SK-N-SH (cell line): ENCODE measurements at regions not wholly inside any gene's neighbourhood (a gene's known extent, or its start where the extent isn't known, plus 50 kb on each side); places are given as distances from the start of the nearest gene placed in this dataset.

Experiments used
- EP300 ChIP-seq, 2 experiments: IDR thresholded peaks; 2 replicates each; pipeline versions ENCODE4 v1.4.0 to v1.6.1; 2012; ENCODE audit warnings: borderline replicate concordance in 1 of 2, low read depth in 1 of 2, low read length in 1 of 2
- EZH2phosphoT487 ChIP-seq: fragments of 200-600 bp; sonication (generic); IDR thresholded peaks from 2 replicates; pipeline ENCODE4 v1.6.1; 2017; ENCODE audit warnings: low read depth, mixed run types, mild to moderate bottlenecking, antibody characterized with exemption, moderate library complexity, borderline replicate concordance
- GABPA ChIP-seq: IDR thresholded peaks from 2 replicates; pipeline ENCODE4 v1.4.0; 2012; ENCODE audit warnings: low read depth, mild to moderate bottlenecking
- JUND ChIP-seq: IDR thresholded peaks from 2 replicates; pipeline ENCODE4 v1.4.0; 2012
- MXI1 ChIP-seq: IDR thresholded peaks from 2 replicates; pipeline ENCODE4 v1.6.1; 2012; ENCODE audit warnings: mild to moderate bottlenecking, low read depth, low read length, improper control_type of control experiment
- POLR2AphosphoS5 ChIP-seq: IDR thresholded peaks from 2 replicates; pipeline ENCODE4 v1.6.1; 2012; ENCODE audit warnings: low read depth, low read length
- SMC3 ChIP-seq: IDR thresholded peaks from 2 replicates; pipeline ENCODE4 v1.6.1; 2012; ENCODE audit warnings: low read depth, low read length, improper control_type of control experiment
- YY1 ChIP-seq: IDR thresholded peaks from 2 replicates; pipeline ENCODE4 v1.4.0; 2012; ENCODE audit warnings: low read depth, mild to moderate bottlenecking
- TF ChIP-seq, protein P1 (sequence below): fragments of 200-600 bp; sonication (generic); IDR thresholded peaks from 2 replicates; pipeline ENCODE4 v1.6.1; 2017; ENCODE audit warnings: antibody characterized with exemption, mild to moderate bottlenecking, moderate library complexity
- TF ChIP-seq, protein P2 (sequence below): IDR thresholded peaks from 2 replicates; pipeline ENCODE4 v1.4.0; 2012; ENCODE audit warnings: low read depth, borderline replicate concordance
- TF ChIP-seq, protein P3 (sequence below): IDR thresholded peaks from 2 replicates; pipeline ENCODE4 v1.6.1; 2012; ENCODE audit warnings: mild to moderate bottlenecking, low read depth, low read length, moderate library complexity
- TF ChIP-seq, protein P4 (sequence below): fragments of 150-350 bp; IDR thresholded peaks from 2 replicates; pipeline ENCODE4 v1.6.1; 2017; ENCODE audit warnings: antibody characterized with exemption, low read length, low read depth, borderline replicate concordance

DNA sequence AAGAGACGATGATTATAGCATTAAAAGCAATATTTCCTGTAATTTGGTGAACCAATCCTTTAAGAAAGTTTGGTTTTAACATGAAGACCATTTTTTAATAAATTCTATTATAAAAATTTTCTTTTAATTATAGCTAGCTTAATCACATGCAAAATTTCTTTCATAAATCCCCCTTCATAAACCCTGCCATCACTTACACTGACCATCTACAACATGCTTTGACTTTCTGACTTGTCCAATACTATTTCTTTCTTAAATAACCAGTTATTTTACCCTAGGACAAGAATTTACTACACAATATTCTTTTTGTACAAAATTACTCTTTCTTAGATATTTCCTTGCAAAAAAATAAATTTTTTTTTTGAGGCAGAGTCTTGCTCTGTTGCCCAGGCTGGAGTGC, 1334.8 kb downstream of the CDH11 start:
- TF ChIP-seq SMC3 (no peak), POLR2AphosphoS5 (no peak), YY1 (no peak), MXI1 (no peak), EZH2phosphoT487 (no peak), JUND (no peak), EP300 (IDR thresholded peaks at IDR 0.05; ENCODE audit: borderline replicate concordance in 1 of 2, low read depth in 1 of 2, low read length in 1 of 2) (no peak), GABPA (no peak)
- TF ChIP-seq, protein P1, sequence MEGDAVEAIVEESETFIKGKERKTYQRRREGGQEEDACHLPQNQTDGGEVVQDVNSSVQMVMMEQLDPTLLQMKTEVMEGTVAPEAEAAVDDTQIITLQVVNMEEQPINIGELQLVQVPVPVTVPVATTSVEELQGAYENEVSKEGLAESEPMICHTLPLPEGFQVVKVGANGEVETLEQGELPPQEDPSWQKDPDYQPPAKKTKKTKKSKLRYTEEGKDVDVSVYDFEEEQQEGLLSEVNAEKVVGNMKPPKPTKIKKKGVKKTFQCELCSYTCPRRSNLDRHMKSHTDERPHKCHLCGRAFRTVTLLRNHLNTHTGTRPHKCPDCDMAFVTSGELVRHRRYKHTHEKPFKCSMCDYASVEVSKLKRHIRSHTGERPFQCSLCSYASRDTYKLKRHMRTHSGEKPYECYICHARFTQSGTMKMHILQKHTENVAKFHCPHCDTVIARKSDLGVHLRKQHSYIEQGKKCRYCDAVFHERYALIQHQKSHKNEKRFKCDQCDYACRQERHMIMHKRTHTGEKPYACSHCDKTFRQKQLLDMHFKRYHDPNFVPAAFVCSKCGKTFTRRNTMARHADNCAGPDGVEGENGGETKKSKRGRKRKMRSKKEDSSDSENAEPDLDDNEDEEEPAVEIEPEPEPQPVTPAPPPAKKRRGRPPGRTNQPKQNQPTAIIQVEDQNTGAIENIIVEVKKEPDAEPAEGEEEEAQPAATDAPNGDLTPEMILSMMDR = no peak
- TF ChIP-seq, protein P2, sequence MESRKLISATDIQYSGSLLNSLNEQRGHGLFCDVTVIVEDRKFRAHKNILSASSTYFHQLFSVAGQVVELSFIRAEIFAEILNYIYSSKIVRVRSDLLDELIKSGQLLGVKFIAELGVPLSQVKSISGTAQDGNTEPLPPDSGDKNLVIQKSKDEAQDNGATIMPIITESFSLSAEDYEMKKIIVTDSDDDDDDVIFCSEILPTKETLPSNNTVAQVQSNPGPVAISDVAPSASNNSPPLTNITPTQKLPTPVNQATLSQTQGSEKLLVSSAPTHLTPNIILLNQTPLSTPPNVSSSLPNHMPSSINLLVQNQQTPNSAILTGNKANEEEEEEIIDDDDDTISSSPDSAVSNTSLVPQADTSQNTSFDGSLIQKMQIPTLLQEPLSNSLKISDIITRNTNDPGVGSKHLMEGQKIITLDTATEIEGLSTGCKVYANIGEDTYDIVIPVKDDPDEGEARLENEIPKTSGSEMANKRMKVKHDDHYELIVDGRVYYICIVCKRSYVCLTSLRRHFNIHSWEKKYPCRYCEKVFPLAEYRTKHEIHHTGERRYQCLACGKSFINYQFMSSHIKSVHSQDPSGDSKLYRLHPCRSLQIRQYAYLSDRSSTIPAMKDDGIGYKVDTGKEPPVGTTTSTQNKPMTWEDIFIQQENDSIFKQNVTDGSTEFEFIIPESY = no peak
- TF ChIP-seq, protein P3, sequence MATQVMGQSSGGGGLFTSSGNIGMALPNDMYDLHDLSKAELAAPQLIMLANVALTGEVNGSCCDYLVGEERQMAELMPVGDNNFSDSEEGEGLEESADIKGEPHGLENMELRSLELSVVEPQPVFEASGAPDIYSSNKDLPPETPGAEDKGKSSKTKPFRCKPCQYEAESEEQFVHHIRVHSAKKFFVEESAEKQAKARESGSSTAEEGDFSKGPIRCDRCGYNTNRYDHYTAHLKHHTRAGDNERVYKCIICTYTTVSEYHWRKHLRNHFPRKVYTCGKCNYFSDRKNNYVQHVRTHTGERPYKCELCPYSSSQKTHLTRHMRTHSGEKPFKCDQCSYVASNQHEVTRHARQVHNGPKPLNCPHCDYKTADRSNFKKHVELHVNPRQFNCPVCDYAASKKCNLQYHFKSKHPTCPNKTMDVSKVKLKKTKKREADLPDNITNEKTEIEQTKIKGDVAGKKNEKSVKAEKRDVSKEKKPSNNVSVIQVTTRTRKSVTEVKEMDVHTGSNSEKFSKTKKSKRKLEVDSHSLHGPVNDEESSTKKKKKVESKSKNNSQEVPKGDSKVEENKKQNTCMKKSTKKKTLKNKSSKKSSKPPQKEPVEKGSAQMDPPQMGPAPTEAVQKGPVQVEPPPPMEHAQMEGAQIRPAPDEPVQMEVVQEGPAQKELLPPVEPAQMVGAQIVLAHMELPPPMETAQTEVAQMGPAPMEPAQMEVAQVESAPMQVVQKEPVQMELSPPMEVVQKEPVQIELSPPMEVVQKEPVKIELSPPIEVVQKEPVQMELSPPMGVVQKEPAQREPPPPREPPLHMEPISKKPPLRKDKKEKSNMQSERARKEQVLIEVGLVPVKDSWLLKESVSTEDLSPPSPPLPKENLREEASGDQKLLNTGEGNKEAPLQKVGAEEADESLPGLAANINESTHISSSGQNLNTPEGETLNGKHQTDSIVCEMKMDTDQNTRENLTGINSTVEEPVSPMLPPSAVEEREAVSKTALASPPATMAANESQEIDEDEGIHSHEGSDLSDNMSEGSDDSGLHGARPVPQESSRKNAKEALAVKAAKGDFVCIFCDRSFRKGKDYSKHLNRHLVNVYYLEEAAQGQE = no peak
- TF ChIP-seq, protein P4, sequence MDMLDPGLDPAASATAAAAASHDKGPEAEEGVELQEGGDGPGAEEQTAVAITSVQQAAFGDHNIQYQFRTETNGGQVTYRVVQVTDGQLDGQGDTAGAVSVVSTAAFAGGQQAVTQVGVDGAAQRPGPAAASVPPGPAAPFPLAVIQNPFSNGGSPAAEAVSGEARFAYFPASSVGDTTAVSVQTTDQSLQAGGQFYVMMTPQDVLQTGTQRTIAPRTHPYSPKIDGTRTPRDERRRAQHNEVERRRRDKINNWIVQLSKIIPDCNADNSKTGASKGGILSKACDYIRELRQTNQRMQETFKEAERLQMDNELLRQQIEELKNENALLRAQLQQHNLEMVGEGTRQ = no peak
